GM19239 (cell line): ENCODE measurements at regions not wholly inside any gene's neighbourhood (a gene's known extent, or its start where the extent isn't known, plus 50 kb on each side); places are given as distances from the start of the nearest gene placed in this dataset.
"Not testable (repeated sequence)": the region's sequence is repeated elsewhere in the genome, so short reads cannot be mapped to it uniquely, and the experiment has no call there.

ENCODE experiments used
- DNase-seq: peaks from one replicate; pipeline ENCODE4 v3.0.0; 2011; ENCODE audit warnings: low spot score; ENCODE audit not compliant: insufficient read length
- FAIRE-seq: peaks from 2 replicates; lab custom pipeline; 2011; peaks lifted over from hg19 to GRCh38; lab: Jason Lieb, UNC

- DNase-seq = no peak
- FAIRE-seq = no peak
Measured at GRCh38 chr13:111652676-111653075, 332.2 kb downstream of the TEX29 start.

GRCh38 chr13:111654531-111654930 lies 334.1 kb downstream of the TEX29 start:
- FAIRE-seq = no peak

GRCh38 chr13:111656439-111656838 lies 336.0 kb downstream of the TEX29 start:
- FAIRE-seq (no peak), DNase-seq (no peak)

More at GRCh38 chr13:111654531-111654930, 334.1 kb downstream of the TEX29 start:
- DNase-seq = no peak

GRCh38 chr13:111657013-111657412 lies 336.6 kb downstream of the TEX29 start:
- DNase-seq = no peak
- no peak for FAIRE-seq

GRCh38 chr13:111658145-111659100 lies 338.0 kb downstream of the TEX29 start:
- DNase-seq (no peak), FAIRE-seq (no peak)

GRCh38 chr13:111659219-111659775 lies 338.9 kb downstream of the TEX29 start:
- FAIRE-seq (no peak), DNase-seq (no peak)

- no peak for DNase-seq
- no peak for FAIRE-seq
Measured at GRCh38 chr13:111659842-111660241, 339.4 kb downstream of the TEX29 start.

- no peak for FAIRE-seq
Measured at GRCh38 chr13:111661052-111661451, 340.6 kb downstream of the TEX29 start.

GRCh38 chr13:111661776-111662175 lies 341.3 kb downstream of the TEX29 start:
- DNase-seq (no peak), FAIRE-seq (no peak)

More at GRCh38 chr13:111661052-111661451, 340.6 kb downstream of the TEX29 start:
- DNase-seq = no peak

- DNase-seq = no peak
- FAIRE-seq = no peak
Measured at GRCh38 chr13:111662451-111662850, 342.0 kb downstream of the TEX29 start.

- no peak for FAIRE-seq
- DNase-seq = no peak
Measured at GRCh38 chr13:111662895-111663294, 342.5 kb downstream of the TEX29 start.

- no peak for DNase-seq
Measured at GRCh38 chr13:111663505-111663904, 343.1 kb downstream of the TEX29 start.

GRCh38 chr13:111663953-111664421 lies 343.5 kb downstream of the TEX29 start:
- no peak for DNase-seq
- no peak for FAIRE-seq

More at GRCh38 chr13:111663505-111663904, 343.1 kb downstream of the TEX29 start:
- FAIRE-seq = no peak

- FAIRE-seq (no peak), DNase-seq (no peak)
Measured at GRCh38 chr13:111664696-111665095, 344.3 kb downstream of the TEX29 start.

GRCh38 chr13:111665691-111666095 lies 345.3 kb downstream of the TEX29 start:
- no peak for DNase-seq
- no peak for FAIRE-seq

GRCh38 chr13:111666164-111666776 lies 345.8 kb downstream of the TEX29 start:
- FAIRE-seq (no peak), DNase-seq (no peak)

GRCh38 chr13:111667757-111668156 lies 347.3 kb downstream of the TEX29 start:
- DNase-seq (no peak), FAIRE-seq (no peak)

- FAIRE-seq = no peak
- DNase-seq = no peak
Measured at GRCh38 chr13:111668451-111668850, 348.0 kb downstream of the TEX29 start.

GRCh38 chr13:111672198-111672597 lies 351.8 kb downstream of the TEX29 start:
- not testable (repeated sequence) for DNase-seq, FAIRE-seq

GRCh38 chr13:111678120-111678882 lies 357.9 kb downstream of the TEX29 start:
- DNase-seq, FAIRE-seq: not testable (repeated sequence)
